K562 (cell line): ENCODE measurements at regions not wholly inside any gene's neighbourhood (a gene's known extent, or its start where the extent isn't known, plus 50 kb on each side); places are given as distances from the start of the nearest gene placed in this dataset.

Source experiments
- ATAC-seq: fragments of 200-7000 bp; cut with Tn5 transposase; 3 replicates; pipeline ENCODE4 v1.9.1; 2020; ENCODE audit warnings: moderate library complexity
- BruUV-seq: library from RNA; stranded (reverse); fragments of 400-500 nt; replicated peaks from 2 replicates; lab custom pipeline; 2021; lab: Mats Ljungman, UMichigan
- CTCF ChIA-PET: fragments of 300-600 bp; formaldehyde crosslinking; extraction: SDS; loops from one replicate; lab custom pipeline; 2021; ENCODE audit warnings: low intra/inter-chr PET ratio; lab: Yijun Ruan, JAX
- POLR2A ChIA-PET: fragments of 300-600, 350-650 bp; sonication (Branson Sonifier 250); formaldehyde crosslinking; extraction: SDS; loops from one replicate; lab custom pipeline; 2021; ENCODE audit warnings: antibody characterized with exemption, inconsistent platforms; lab: Yijun Ruan, JAX
- DNase-seq, 4 experiments: peaks; one replicate each; pipeline versions ENCODE4 v3.0.0 to v3.0.0-alpha.2; 2011 to 2018; ENCODE audit warnings: low spot score in 3 of 4, mixed read lengths in 3 of 4; ENCODE audit errors: extremely low read depth in 1 of 4
- FAIRE-seq: peaks from 2 replicates; lab custom pipeline; 2011; peaks lifted over from hg19 to GRCh38; lab: Jason Lieb, UNC
- H2AFZ ChIP-seq: 2 replicates; pipeline ENCODE4 v1.6.0; 2011; ENCODE audit warnings: low read depth, low read length, control low read depth, inconsistent platforms
- H3K27ac ChIP-seq: fragments of 200-600 bp; 3 replicates; pipeline ENCODE4 v1.8.0; 2011; ENCODE audit warnings: low read depth, mild to moderate bottlenecking, control low read depth, inconsistent platforms, low read length, moderate library complexity, mixed read lengths; ENCODE audit errors: extremely low read depth
- H3K27me3 ChIP-seq, 2 experiments: fragments of 300-600 bp in 1 of 2; 2 replicates in 1 of 2; 3 replicates in 1 of 2; pipeline versions ENCODE4 v1.6.0 to v1.8.0; 2011; ENCODE audit warnings: inconsistent platforms in 2 of 2, low read length in 2 of 2, mild to moderate bottlenecking in 1 of 2, mixed read lengths in 1 of 2, moderate library complexity in 1 of 2; ENCODE audit not compliant: control insufficient read depth in 2 of 2, insufficient read depth in 2 of 2
- H3K36me3 ChIP-seq: fragments of 300-600 bp; 3 replicates; pipeline ENCODE4 v1.8.0; 2011; ENCODE audit warnings: mild to moderate bottlenecking, low read length, inconsistent platforms; ENCODE audit not compliant: control insufficient read depth, insufficient read depth
- H3K4me1 ChIP-seq, 2 experiments: fragments of 200-600 bp in 1 of 2; replicated peaks in 1 of 2; 2 replicates in 1 of 2; 3 replicates in 1 of 2; pipeline versions ENCODE4 v1.5.1 to v1.8.0; 2011; ENCODE audit warnings: inconsistent platforms in 2 of 2, low read length in 2 of 2, mild to moderate bottlenecking in 1 of 2, mixed read lengths in 1 of 2, moderate library complexity in 1 of 2; ENCODE audit not compliant: control insufficient read depth in 2 of 2, insufficient read depth in 2 of 2
- H3K4me2 ChIP-seq: 2 replicates; pipeline ENCODE4 v1.6.1; 2011; ENCODE audit warnings: low read length, control low read depth, inconsistent platforms, mixed read lengths; ENCODE audit not compliant: insufficient read depth
- H3K4me3 ChIP-seq: fragments of 200-600 bp; sonication (generic), shearing (Covaris generic); 2 replicates; pipeline ENCODE4 v1.5.1; 2016; ENCODE audit warnings: control low read depth, inconsistent platforms
- H3K79me2 ChIP-seq: fragments of 200-600 bp; 3 replicates; pipeline ENCODE4 v1.8.0; 2011; ENCODE audit warnings: low read length, inconsistent platforms; ENCODE audit not compliant: control insufficient read depth, insufficient read depth
- H3K9ac ChIP-seq, 2 experiments: 2 replicates each; pipeline versions ENCODE4 v1.6.0 to v1.6.1; 2011; ENCODE audit warnings: low read depth in 2 of 2, low read length in 2 of 2, control low read depth in 1 of 2, inconsistent platforms in 1 of 2, mild to moderate bottlenecking in 1 of 2, mixed read lengths in 1 of 2; ENCODE audit not compliant: insufficient read depth in 1 of 2
- H3K9me1 ChIP-seq: one replicate; pipeline ENCODE4 v1.6.0; 2011; ENCODE audit warnings: inconsistent platforms, mild to moderate bottlenecking, low read length, moderate library complexity; ENCODE audit not compliant: control insufficient read depth, insufficient read depth
- H3K9me3 ChIP-seq: replicated peaks from 2 replicates; pipeline ENCODE4 v1.5.1; 2011; ENCODE audit warnings: low read depth, low read length, inconsistent platforms; ENCODE audit not compliant: control insufficient read depth, insufficient read depth
- H4K20me1 ChIP-seq: replicated peaks from 2 replicates; pipeline ENCODE4 v1.6.1; 2011; ENCODE audit warnings: low read length, inconsistent platforms, mixed read lengths; ENCODE audit not compliant: control insufficient read depth, insufficient read depth
- AFF1 ChIP-seq, 2 experiments: fragments of 450-650 bp; IDR thresholded peaks; 2 replicates each; pipeline ENCODE4 v1.6.1; 2018; ENCODE audit warnings: mild to moderate bottlenecking in 2 of 2, low read depth in 1 of 2; ENCODE audit not compliant: partially characterized antibody in 2 of 2
- CTCF ChIP-seq, 3 experiments: IDR thresholded peaks in 2 of 3; conservative IDR thresholded peaks in 1 of 3; 2 replicates each; pipeline ENCODE4 v1.5.1; 2011 to 2012; ENCODE audit warnings: low read length in 3 of 3, mild to moderate bottlenecking in 3 of 3, control low read depth in 2 of 3, improper control_type of control experiment in 1 of 3, inconsistent platforms in 1 of 3, low read depth in 1 of 3, mixed read lengths in 1 of 3, moderate library complexity in 1 of 3; ENCODE audit not compliant: insufficient read depth in 2 of 3
- DEAF1 ChIP-seq: fragments of 450-650 bp; formaldehyde crosslinking; IDR thresholded peaks from 2 replicates; pipeline ENCODE4 v1.4.0; 2020; ENCODE audit warnings: mild to moderate bottlenecking, moderate library complexity
- HDAC8 ChIP-seq: fragments of 450-650 bp; IDR thresholded peaks from 2 replicates; pipeline ENCODE4 v1.6.1; 2016; ENCODE audit warnings: mild to moderate bottlenecking, missing genetic modification characterization, moderate library complexity, missing compliant biosample characterization
- NR2C2 ChIP-seq, 2 experiments: fragments of 200-800 bp in 1 of 2; sonication (Bioruptor generic) in 1 of 2; sonication (generic) in 1 of 2; formaldehyde crosslinking in 1 of 2; IDR thresholded peaks; 2 replicates each; pipeline versions ENCODE4 v1.6.1 to v1.8.0; 2016 to 2022; ENCODE audit warnings: mild to moderate bottlenecking in 1 of 2, missing compliant biosample characterization in 1 of 2, missing genetic modification characterization in 1 of 2, missing genetic modification reagents in 1 of 2
- SRSF9 ChIP-seq: fragments of 200-400 bp; formaldehyde crosslinking; IDR thresholded peaks from 2 replicates; pipeline ENCODE4 v1.6.1; 2017; ENCODE audit warnings: low read depth, low read length, borderline replicate concordance
- THAP7 ChIP-seq: fragments of 250-450 bp; sonication (Bioruptor Pico); IDR thresholded peaks from 2 replicates; pipeline ENCODE4 v1.5.0; 2021
- XRCC5 ChIP-seq: fragments of 200-400 bp; formaldehyde crosslinking; IDR thresholded peaks from 2 replicates; pipeline ENCODE4 v1.6.1; 2017; ENCODE audit warnings: low read depth, mild to moderate bottlenecking, low read length
- WGBS: fragments of 100-300 bp; shearing (Covaris generic); methylation state at CpG from one replicate; pipeline ENCODE4 v1.1.6; 2016; ENCODE audit warnings: low coverage, mixed read lengths; ENCODE audit not compliant: insufficient coverage; ENCODE audit errors: missing lambda C conversion rate; 5-methylcytosine and 5-hydroxymethylcytosine counted together
- in situ Hi-C: fragments of 300-500 bp; cut with MboI; formaldehyde crosslinking; loops from 4 replicates; pipeline ENCODE4 v1.15.0; 2018; ENCODE audit warnings: inconsistent platforms, mixed read lengths
- intact Hi-C: fragments of 100-400 bp; cut with micrococcal nuclease; formaldehyde crosslinking; loops from 2 replicates; pipeline ENCODE4 v1.14.2; 2022

GRCh38 chr3:124565013-124565412, 165.2 kb upstream of the UMPS start (continued):
- TF ChIP-seq DEAF1 (peak; percentile 74), CTCF (IDR thresholded peaks at IDR 0.05 in 2 of 3, conservative IDR thresholded peaks at IDR 0.05 in 1 of 3; ENCODE audit: insufficient read depth in 2 of 3, low read depth in 1 of 3, low read length in 3 of 3) (peak; percentile 76 to 80 (median 77))

- Histone ChIP-seq H3K4me1 (peaks cover 0 to 5% of the 10 kb centered on the region in 2 experiments; a peak in 3 of 5 replicates), H3K79me2 (no peaks in the 10 kb centered on the region), H3K9me1 (no peaks in the 10 kb centered on the region), H4K20me1 (no peaks in the 10 kb centered on the region), H3K27ac (no peak overlapping the region), H3K9me3 (no peaks in the 10 kb centered on the region), H3K4me3 (no peak overlapping the region), H3K4me2 (no peak overlapping the region), H3K36me3 (no peaks in the 10 kb centered on the region), H2AFZ (no peak overlapping the region), H3K27me3 (peaks cover 0 to 4% of the 10 kb centered on the region in 2 experiments; a peak in 1 of 5 replicates), H3K9ac (no peak overlapping the region)
- POLR2A ChIA-PET: interaction anchor here (1.1 kb wide), 1 partner anchor 11 kb away, joined by 3 read pairs; no protein-coding TSS in a partner anchor
- no TSS peak for BruUV-seq
- WGBS: 12% methylated on average over 6 of the region's 6 CpGs
- in situ Hi-C loops (no loop called here), intact Hi-C loops (loop anchor here (1.0 to 5.0 kb wide), 2 partner anchors 123 to 337 kb away; no protein-coding TSS in a partner anchor)
- CTCF ChIA-PET: interaction anchor here (0.6 to 3.1 kb wide), 2 partner anchors 39 to 123 kb away, joined by 4 to 38 read pairs; no protein-coding TSS in a partner anchor
- FAIRE-seq (no peak), DNase-seq (no peak), ATAC-seq (no peak)
- TF ChIP-seq HDAC8 (tag) (no peak), THAP7 (CRISPR knock-in tag) (no peak), SRSF9 (no peak), XRCC5 (no peak), AFF1 (IDR thresholded peaks at IDR 0.05; ENCODE audit: low read depth in 1 of 2, partially characterized antibody in 2 of 2) (no peak), NR2C2 (CRISPR knock-in tag; IDR thresholded peaks at IDR 0.05) (no peak), NR2C2 (tag; IDR thresholded peaks at IDR 0.05) (no peak)
Measured at GRCh38 chr3:124565551-124565950, 164.7 kb upstream of the UMPS start.
